Fibroblast of lung (primary cell): ENCODE measurements at regions not wholly inside any gene's neighbourhood (a gene's known extent, or its start where the extent isn't known, plus 50 kb on each side); places are given as distances from the start of the nearest gene placed in this dataset.

Experiments used
- DNase-seq, 2 donors: peaks; one replicate each; pipeline versions ENCODE4 v3.0.0 to v3.0.0-alpha.2; 2010; ENCODE audit warnings: low read depth in 2 of 2
- H2AFZ ChIP-seq: 2 replicates; pipeline ENCODE4 v1.5.1; 2012; ENCODE audit warnings: low read length, control low read depth, inconsistent platforms
- H3K27ac ChIP-seq: 2 replicates; pipeline ENCODE4 v1.5.1; 2011; ENCODE audit warnings: low read length, control low read depth; ENCODE audit not compliant: insufficient read depth
- H3K27me3 ChIP-seq: 2 replicates; pipeline ENCODE4 v1.5.1; 2011; ENCODE audit warnings: mild to moderate bottlenecking, low read length; ENCODE audit not compliant: control insufficient read depth, insufficient read depth
- H3K36me3 ChIP-seq: 2 replicates; pipeline ENCODE4 v1.5.1; 2011; ENCODE audit warnings: low read length; ENCODE audit not compliant: control insufficient read depth, insufficient read depth
- H3K4me1 ChIP-seq: 2 replicates; pipeline ENCODE4 v1.5.1; 2011; ENCODE audit warnings: low read length; ENCODE audit not compliant: control insufficient read depth, insufficient read depth; ENCODE audit errors: extremely low read depth
- H3K4me2 ChIP-seq: 2 replicates; pipeline ENCODE4 v1.5.1; 2011; ENCODE audit warnings: low read length, control low read depth; ENCODE audit not compliant: insufficient read depth; ENCODE audit errors: extremely low read depth
- H3K4me3 ChIP-seq, 4 experiments: fragments of 200-600 bp in 1 of 4; sonication (generic) in 1 of 4; replicated peaks in 1 of 4; 2 replicates each; pipeline ENCODE4 v1.5.1; 2011 to 2016; ENCODE audit warnings: low read length in 4 of 4, low read depth in 3 of 4, mild to moderate bottlenecking in 3 of 4, control low read depth in 2 of 4, inconsistent platforms in 1 of 4, mixed read lengths in 1 of 4; ENCODE audit not compliant: insufficient read depth in 1 of 4; ENCODE audit errors: control extremely low read depth in 1 of 4
- H3K79me2 ChIP-seq: 2 replicates; pipeline ENCODE4 v1.5.1; 2012; ENCODE audit warnings: mild to moderate bottlenecking, low read length, inconsistent platforms; ENCODE audit not compliant: control insufficient read depth, insufficient read depth
- H3K9ac ChIP-seq: 2 replicates; pipeline ENCODE4 v1.5.1; 2011; ENCODE audit warnings: mild to moderate bottlenecking, low read length, control low read depth; ENCODE audit not compliant: insufficient read depth
- H3K9me3 ChIP-seq: 2 replicates; pipeline ENCODE4 v1.5.1; 2012; ENCODE audit warnings: low read depth, low read length; ENCODE audit not compliant: control insufficient read depth, insufficient read depth
- H4K20me1 ChIP-seq: 2 replicates; pipeline ENCODE4 v1.5.1; 2011; ENCODE audit warnings: low read length; ENCODE audit not compliant: control insufficient read depth, insufficient read depth; ENCODE audit errors: extremely low read depth
- CTCF ChIP-seq, 2 donors: IDR thresholded peaks in 1 of 2; conservative IDR thresholded peaks in 1 of 2; 1 replicate in 1 of 2; 2 replicates in 1 of 2; pipeline ENCODE4 v1.5.1; 2011 to 2012; ENCODE audit warnings: low read length in 2 of 2, control low read depth in 1 of 2, inconsistent platforms in 1 of 2, low read depth in 1 of 2, mild to moderate bottlenecking in 1 of 2
- EZH2 ChIP-seq: IDR thresholded peaks from 2 replicates; pipeline ENCODE4 v1.5.1; 2012; ENCODE audit warnings: low read length, control low read depth, mild to moderate bottlenecking; ENCODE audit errors: missing control alignments

- no peaks in the 10 kb centered on the region for H3K4me1 ChIP-seq
- H3K36me3 ChIP-seq: no peaks in the 10 kb centered on the region
- H3K4me3 ChIP-seq: no peak overlapping the region
- TF ChIP-seq CTCF (conservative IDR thresholded peaks at IDR 0.05 in 1 of 2, IDR thresholded peaks at IDR 0.05 in 1 of 2; ENCODE audit: low read depth in 1 of 2, low read length in 2 of 2): no peak
- no peak for TF ChIP-seq EZH2
- no peak overlapping the region for H2AFZ ChIP-seq
- H4K20me1 ChIP-seq: no peaks in the 10 kb centered on the region
- no peaks in the 10 kb centered on the region for H3K79me2 ChIP-seq
- H3K9ac ChIP-seq: no peak overlapping the region
- peak; percentile 53 to 95 for DNase-seq
- H3K9me3 ChIP-seq: no peaks in the 10 kb centered on the region
- peak overlapping the region; percentile 2 for H3K27ac ChIP-seq
- H3K4me2 ChIP-seq: no peak overlapping the region
- no peaks in the 10 kb centered on the region for H3K27me3 ChIP-seq
These were observed 70.7 kb upstream of the LPAR1 start for GRCh38 chr9:111108946-111109345.

- no peaks in the 10 kb centered on the region for H3K36me3 ChIP-seq
- TF ChIP-seq CTCF (conservative IDR thresholded peaks at IDR 0.05 in 1 of 2, IDR thresholded peaks at IDR 0.05 in 1 of 2; ENCODE audit: low read depth in 1 of 2, low read length in 2 of 2) (no peak), EZH2 (no peak)
- H3K4me1 ChIP-seq: no peaks in the 10 kb centered on the region
- no peaks in the 10 kb centered on the region for H3K9me3 ChIP-seq
- no peak overlapping the region for H3K4me2 ChIP-seq
- H3K79me2 ChIP-seq: no peaks in the 10 kb centered on the region
- H3K9ac ChIP-seq: no peak overlapping the region
- no peak for DNase-seq
- H3K27me3 ChIP-seq: no peaks in the 10 kb centered on the region
- no peak overlapping the region for H3K4me3 ChIP-seq
- H3K27ac ChIP-seq: no peak overlapping the region
- H4K20me1 ChIP-seq: no peaks in the 10 kb centered on the region
- no peak overlapping the region for H2AFZ ChIP-seq
These were observed 68.9 kb upstream of the LPAR1 start for GRCh38 chr9:111107141-111107540.

GRCh38 chr9:111106202-111106601, 67.9 kb upstream of the LPAR1 start:
- Histone ChIP-seq H2AFZ (no peak overlapping the region), H3K27ac (no peak overlapping the region), H3K27me3 (no peaks in the 10 kb centered on the region), H3K9me3 (no peaks in the 10 kb centered on the region), H3K36me3 (no peaks in the 10 kb centered on the region), H3K4me1 (no peaks in the 10 kb centered on the region), H4K20me1 (no peaks in the 10 kb centered on the region), H3K4me3 (no peak overlapping the region), H3K79me2 (no peaks in the 10 kb centered on the region), H3K9ac (no peak overlapping the region), H3K4me2 (no peak overlapping the region)
- DNase-seq: no peak
- no peak for TF ChIP-seq CTCF (conservative IDR thresholded peaks at IDR 0.05 in 1 of 2, IDR thresholded peaks at IDR 0.05 in 1 of 2; ENCODE audit: low read depth in 1 of 2, low read length in 2 of 2)
- TF ChIP-seq EZH2: no peak
